ENCODE measurements at regions not wholly inside any gene's neighbourhood (a gene's known extent, or its start where the extent isn't known, plus 50 kb on each side); places are given as distances from the start of the nearest gene placed in this dataset.

DNA sequence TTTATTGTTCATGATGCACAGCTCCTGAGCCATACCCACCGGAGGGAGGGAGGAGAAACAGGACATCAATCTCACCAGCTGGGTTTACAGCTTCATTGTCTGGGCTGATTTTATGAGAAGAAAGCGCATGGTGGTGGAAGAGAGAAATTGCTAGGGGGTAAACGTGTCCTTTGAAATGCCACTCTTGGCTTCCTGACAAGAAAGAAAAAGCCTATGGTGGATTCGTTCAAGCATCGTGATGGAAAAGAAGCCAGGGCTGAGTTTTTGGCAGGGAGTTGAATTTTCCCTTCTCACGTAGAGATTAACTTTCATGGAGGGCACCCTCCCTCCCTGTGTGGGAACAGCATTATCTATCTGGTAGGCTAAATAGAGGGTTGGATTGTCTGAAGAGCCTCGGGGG is 502.0 kb downstream of the SLC4A3 start:
- Mint-ChIP-seq H3K4me3 (no peak overlapping the region), H3K9me3 (peaks cover 0 to 9% of the 10 kb centered on the region in 2 experiments; a peak in 3 of 5 replicates), H3K27ac (no peak overlapping the region), H3K36me3 (ENCODE audit: insufficient read depth in 1 of 3, low read depth in 3 of 3) (peaks cover 0 to 4% (median 3%) of the 10 kb centered on the region in 3 experiments; a peak in 2 of 7 replicates), H3K27me3 (ENCODE audit: low read depth) (0 out of 2 replicates have a peak, but pooled peaks cover 1% of the 10 kb centered on the region), H3K4me1 (peaks cover 0 to 3% of the 10 kb centered on the region in 2 experiments; a peak in 1 of 4 replicates)
- no peak overlapping the region for H3K27ac ChIP-seq (ENCODE audit: insufficient read length, low read depth, low read length)
- no peaks in the 10 kb centered on the region for H3K4me1 ChIP-seq (ENCODE audit: insufficient read depth, low read length)
- TF ChIP-seq, protein P1, sequence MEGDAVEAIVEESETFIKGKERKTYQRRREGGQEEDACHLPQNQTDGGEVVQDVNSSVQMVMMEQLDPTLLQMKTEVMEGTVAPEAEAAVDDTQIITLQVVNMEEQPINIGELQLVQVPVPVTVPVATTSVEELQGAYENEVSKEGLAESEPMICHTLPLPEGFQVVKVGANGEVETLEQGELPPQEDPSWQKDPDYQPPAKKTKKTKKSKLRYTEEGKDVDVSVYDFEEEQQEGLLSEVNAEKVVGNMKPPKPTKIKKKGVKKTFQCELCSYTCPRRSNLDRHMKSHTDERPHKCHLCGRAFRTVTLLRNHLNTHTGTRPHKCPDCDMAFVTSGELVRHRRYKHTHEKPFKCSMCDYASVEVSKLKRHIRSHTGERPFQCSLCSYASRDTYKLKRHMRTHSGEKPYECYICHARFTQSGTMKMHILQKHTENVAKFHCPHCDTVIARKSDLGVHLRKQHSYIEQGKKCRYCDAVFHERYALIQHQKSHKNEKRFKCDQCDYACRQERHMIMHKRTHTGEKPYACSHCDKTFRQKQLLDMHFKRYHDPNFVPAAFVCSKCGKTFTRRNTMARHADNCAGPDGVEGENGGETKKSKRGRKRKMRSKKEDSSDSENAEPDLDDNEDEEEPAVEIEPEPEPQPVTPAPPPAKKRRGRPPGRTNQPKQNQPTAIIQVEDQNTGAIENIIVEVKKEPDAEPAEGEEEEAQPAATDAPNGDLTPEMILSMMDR (conservative IDR thresholded peaks at IDR 0.05), result no peak
- no peak overlapping the region for H3K56ac ChIP-seq (ENCODE audit: insufficient read length, low read depth, low read length)
- no peak overlapping the region for H3K4ac ChIP-seq (ENCODE audit: low read depth, low read length)
- H3K23ac ChIP-seq (ENCODE audit: insufficient read length, low read depth, low read length), result no peak overlapping the region
- no peaks in the 10 kb centered on the region for H3K9me3 ChIP-seq (ENCODE audit: control insufficient read depth, low read depth, low read length)
- DNase-seq, result no peak
- no peak overlapping the region for H3K18ac ChIP-seq (ENCODE audit: insufficient read length, low read depth, low read length)
- no peaks in the 10 kb centered on the region for H3K79me2 ChIP-seq (ENCODE audit: insufficient read depth, low read length)
- no peak overlapping the region for H2BK5ac ChIP-seq (ENCODE audit: insufficient read length, low read length)
- no peaks in the 10 kb centered on the region for H3K27me3 ChIP-seq (ENCODE audit: insufficient read depth, low read length)
- no peak overlapping the region for H2BK12ac ChIP-seq (ENCODE audit: insufficient read length, low read depth, low read length)
- no peak overlapping the region for H3K4me2 ChIP-seq (ENCODE audit: insufficient read depth, insufficient read length, low read length)
- no peaks in the 10 kb centered on the region for H4K20me1 ChIP-seq (ENCODE audit: control insufficient read depth, insufficient read depth, insufficient read length)
- H3K23me2 ChIP-seq (ENCODE audit: insufficient read length, low read depth, low read length, poor library complexity, severe bottlenecking), result no peaks in the 10 kb centered on the region
- no peak overlapping the region for H2AFZ ChIP-seq (ENCODE audit: low read length)
- H2BK20ac ChIP-seq (ENCODE audit: low read depth, low read length, poor library complexity, severe bottlenecking), result no peak overlapping the region
- H2BK120ac ChIP-seq (ENCODE audit: low read depth, low read length, poor library complexity, severe bottlenecking), result no peak overlapping the region
- H3T11ph ChIP-seq (ENCODE audit: low read length), result no peak overlapping the region
- H3K9ac ChIP-seq (ENCODE audit: extremely low read depth, insufficient read length, low read length), result no peak overlapping the region
- H3K79me1 ChIP-seq (ENCODE audit: insufficient read depth, low read depth, low read length, poor library complexity, severe bottlenecking), result no peaks in the 10 kb centered on the region
- no peak overlapping the region for H3K14ac ChIP-seq (ENCODE audit: insufficient read depth, low read length)
- H4K5ac ChIP-seq (ENCODE audit: insufficient read length, low read depth, low read length), result no peak overlapping the region
- H2AK5ac ChIP-seq (ENCODE audit: insufficient read length, low read length), result no peak overlapping the region
- H4K8ac ChIP-seq (replicated peaks; ENCODE audit: insufficient read length, low read depth, low read length), result no peak overlapping the region
- WGBS (ENCODE audit: extremely low coverage, insufficient read length, low lambda C conversion rate), result no CpG with 5 or more reads among the region's 7 CpGs
- H2BK15ac ChIP-seq (ENCODE audit: low read depth, low read length), result no peak overlapping the region
- H4K91ac ChIP-seq (ENCODE audit: insufficient read length, low read depth, low read length), result no peak overlapping the region
